ENCODE measurements at regions not wholly inside any gene's neighbourhood (a gene's known extent, or its start where the extent isn't known, plus 50 kb on each side); places are given as distances from the start of the nearest gene placed in this dataset. TPM values are rescaled to one million over a fixed set of nuclear protein-coding genes. Genes with fewer than 3 reads are reported as not detected.

GRCh38 chr2:167310442-167310841, 422.2 kb downstream of the XIRP2 start:
- Histone ChIP-seq H3K4me3 (ENCODE audit: control extremely low read depth in 1 of 5, extremely low read depth in 1 of 5, insufficient read depth in 1 of 5, low read depth in 2 of 5, low read length in 4 of 5) (no peak overlapping the region), H3K27me3 (replicated peaks in 1 of 4; ENCODE audit: control extremely low read depth in 1 of 4, control insufficient read depth in 3 of 4, insufficient read depth in 4 of 4, low read length in 3 of 4) (no peaks in the 10 kb centered on the region), H3K4me1 (ENCODE audit: control insufficient read depth in 2 of 2, insufficient read depth in 2 of 2, low read length in 2 of 2) (no peaks in the 10 kb centered on the region), H3K9me3 (ENCODE audit: control extremely low read depth in 1 of 3, control insufficient read depth in 2 of 3, insufficient read depth in 1 of 3, low read length in 2 of 3) (no peaks in the 10 kb centered on the region), H2AFZ (ENCODE audit: insufficient read depth, low read depth, low read length, poor library complexity, severe bottlenecking) (no peak overlapping the region), H4K20me1 (ENCODE audit: control insufficient read depth, insufficient read depth, low read length, poor library complexity, severe bottlenecking) (no peaks in the 10 kb centered on the region), H3K27ac (ENCODE audit: low read length in 2 of 2) (no peak overlapping the region), H3K9ac (ENCODE audit: low read length) (no peak overlapping the region), H3K79me2 (ENCODE audit: control insufficient read depth, insufficient read depth, low read length) (no peaks in the 10 kb centered on the region), H3K36me3 (replicated peaks in 1 of 2; ENCODE audit: control extremely low read depth in 1 of 2, control insufficient read depth in 1 of 2, extremely low read depth in 1 of 2, insufficient read depth in 2 of 2, low read length in 1 of 2) (no peaks in the 10 kb centered on the region), H3K4me2 (replicated peaks; ENCODE audit: low read depth, low read length, poor library complexity, severe bottlenecking) (no peak overlapping the region)
- TF ChIP-seq EZH2 (IDR thresholded peaks at IDR 0.05; ENCODE audit: borderline replicate concordance, insufficient read depth, low read depth, low read length, poor library complexity, severe bottlenecking) (no peak), CTCF (IDR thresholded peaks at IDR 0.05) (no peak)
- ChIA-PET POLR2A (no interaction called here), CTCF (no interaction called here)
- WGBS (ENCODE audit: insufficient coverage) = 100% methylated on average over 1 of the region's 1 CpG
- Mint-ChIP-seq H3K4me3 (no peak overlapping the region), H3K4me1 (no peaks in the 10 kb centered on the region), H3K27ac (no peak overlapping the region), H3K9me3 (ENCODE audit: insufficient read depth) (no peaks in the 10 kb centered on the region), H3K27me3 (peaks cover 3% of the 10 kb centered on the region)
- no peak for ATAC-seq (ENCODE audit: low read depth)
- intact Hi-C loops (cut with micrococcal nuclease) = no loop called here
- no peak for DNase-seq

Small RNAs in the stretch of these regions (small RNA-seq; reads per million reads assigned to genes)
- gene RNU7-148P (ENCODE audit: insufficient read length, low read depth, low replicate concordance) = not detected
